ENCODE measurements at regions not wholly inside any gene's neighbourhood (a gene's known extent, or its start where the extent isn't known, plus 50 kb on each side); places are given as distances from the start of the nearest gene placed in this dataset.

GRCh38 chr19:31498781-31499180, 149.5 kb upstream of the TSHZ3 start:
- H3K36me3 ChIP-seq (replicated peaks; ENCODE audit: insufficient read depth, low read depth), result no peaks in the 10 kb centered on the region
- no peaks in the 10 kb centered on the region for H3K9me2 ChIP-seq (replicated peaks; ENCODE audit: insufficient read depth)
- no peak overlapping the region for H3K4me2 ChIP-seq
- H3K79me2 ChIP-seq, result no peaks in the 10 kb centered on the region
- H3K27ac ChIP-seq, result no peak overlapping the region
- TF ChIP-seq EZH2phosphoT487 (IDR thresholded peaks at IDR 0.05; ENCODE audit: low read depth, severe bottlenecking, unreplicated experiment) (no peak), EZH2 (IDR thresholded peaks at IDR 0.05; ENCODE audit: borderline replicate concordance) (no peak), CTCF (IDR thresholded peaks at IDR 0.05; ENCODE audit: poor library complexity) (no peak)
- WGBS (ENCODE audit: low lambda C conversion rate, missing lambda C conversion rate), result 93% methylated on average over 3 of the region's 3 CpGs
- no peak for DNase-seq (ENCODE audit: low spot score)
- no peak overlapping the region for H3K4me3 ChIP-seq
- H3K27me3 ChIP-seq, result no peaks in the 10 kb centered on the region
- H2AFZ ChIP-seq, result no peak overlapping the region
- H3K9me3 ChIP-seq (ENCODE audit: low read depth), result no peaks in the 10 kb centered on the region
- H4K20me1 ChIP-seq (ENCODE audit: insufficient read depth, poor library complexity, severe bottlenecking), result no peaks in the 10 kb centered on the region
- H3K4me1 ChIP-seq (ENCODE audit: insufficient read depth), result no peaks in the 10 kb centered on the region

GRCh38 chr19:31499281-31500196, 150.3 kb upstream of the TSHZ3 start:
- H3K4me1 ChIP-seq (ENCODE audit: insufficient read depth), result no peaks in the 10 kb centered on the region
- TF ChIP-seq CTCF (IDR thresholded peaks at IDR 0.05; ENCODE audit: poor library complexity), result no peak
- no peak for TF ChIP-seq EZH2phosphoT487 (IDR thresholded peaks at IDR 0.05; ENCODE audit: low read depth, severe bottlenecking, unreplicated experiment)
- no peak for TF ChIP-seq EZH2 (IDR thresholded peaks at IDR 0.05; ENCODE audit: borderline replicate concordance)
- H3K27ac ChIP-seq, result no peak overlapping the region
- no peaks in the 10 kb centered on the region for H3K36me3 ChIP-seq (replicated peaks; ENCODE audit: insufficient read depth, low read depth)
- no peaks in the 10 kb centered on the region for H4K20me1 ChIP-seq (ENCODE audit: insufficient read depth, poor library complexity, severe bottlenecking)
- 91% methylated on average over 8 of the region's 8 CpGs for WGBS (ENCODE audit: low lambda C conversion rate, missing lambda C conversion rate)
- H3K27me3 ChIP-seq, result no peaks in the 10 kb centered on the region
- no peaks in the 10 kb centered on the region for H3K9me3 ChIP-seq (ENCODE audit: low read depth)
- H3K79me2 ChIP-seq, result no peaks in the 10 kb centered on the region
- H3K9me2 ChIP-seq (replicated peaks; ENCODE audit: insufficient read depth), result no peaks in the 10 kb centered on the region
- no peak overlapping the region for H2AFZ ChIP-seq
- no peak for DNase-seq (ENCODE audit: low spot score)
- no peak overlapping the region for H3K4me2 ChIP-seq
- H3K4me3 ChIP-seq, result no peak overlapping the region

GRCh38 chr19:31500197-31500830, 151.1 kb upstream of the TSHZ3 start:
- no peaks in the 10 kb centered on the region for H3K9me3 ChIP-seq (ENCODE audit: low read depth)
- H3K4me1 ChIP-seq (ENCODE audit: insufficient read depth), result no peaks in the 10 kb centered on the region
- H2AFZ ChIP-seq, result no peak overlapping the region
- H3K36me3 ChIP-seq (replicated peaks; ENCODE audit: insufficient read depth, low read depth), result no peaks in the 10 kb centered on the region
- no peaks in the 10 kb centered on the region for H3K9me2 ChIP-seq (replicated peaks; ENCODE audit: insufficient read depth)
- no peak overlapping the region for H3K4me3 ChIP-seq
- DNase-seq (ENCODE audit: low spot score), result no peak
- 89% methylated on average over 8 of the region's 8 CpGs for WGBS (ENCODE audit: low lambda C conversion rate, missing lambda C conversion rate)
- H4K20me1 ChIP-seq (ENCODE audit: insufficient read depth, poor library complexity, severe bottlenecking), result no peaks in the 10 kb centered on the region
- no peaks in the 10 kb centered on the region for H3K79me2 ChIP-seq
- H3K27ac ChIP-seq, result no peak overlapping the region
- no peak overlapping the region for H3K4me2 ChIP-seq
- H3K27me3 ChIP-seq, result no peaks in the 10 kb centered on the region
- TF ChIP-seq EZH2 (IDR thresholded peaks at IDR 0.05; ENCODE audit: borderline replicate concordance) (no peak), CTCF (IDR thresholded peaks at IDR 0.05; ENCODE audit: poor library complexity) (no peak), EZH2phosphoT487 (IDR thresholded peaks at IDR 0.05; ENCODE audit: low read depth, severe bottlenecking, unreplicated experiment) (no peak)
